ENCODE measurements at regions not wholly inside any gene's neighbourhood (a gene's known extent, or its start where the extent isn't known, plus 50 kb on each side); places are given as distances from the start of the nearest gene placed in this dataset.

GRCh38 chr17:36697903-36698530 is 96.6 kb downstream of the MRM1 start:
- intact Hi-C loops (cut with DNase I), result loop anchor here in 1 of 10 donors (5.0 kb wide), 1 partner anchor 39 kb away; no protein-coding TSS in a partner anchor
- no peak for DNase-seq
- Histone ChIP-seq H3K36me3 (no peaks in the 10 kb centered on the region), H3K4me1 (no peaks in the 10 kb centered on the region), H3K9me3 (no peaks in the 10 kb centered on the region), H3K4me3 (no peak overlapping the region), H3K27me3 (peaks cover 0 to 68% (median 14%) of the 10 kb centered on the region in 9 donors), H3K27ac (no peak overlapping the region)
- TF ChIP-seq POLR2A (IDR thresholded peaks at IDR 0.05), result no peak
- no peak for TF ChIP-seq CTCF (IDR thresholded peaks at IDR 0.05)
- ATAC-seq, result no peak
- 29 to 34% (median 32%) methylated on average over 16 of the region's 16 CpGs for WGBS, 4 donors

- ATAC-seq, result no peak
- peaks cover 0 to 5% (median 0%) of the 10 kb centered on the region in 12 donors for H3K4me1 ChIP-seq
- DNase-seq, result no peak
- no peak for TF ChIP-seq CTCF (IDR thresholded peaks at IDR 0.05)
- no peak for TF ChIP-seq POLR2A (IDR thresholded peaks at IDR 0.05)
- H3K36me3 ChIP-seq, result no peaks in the 10 kb centered on the region
- intact Hi-C loops (cut with DNase I), result no loop called here
- H3K27ac ChIP-seq, result no peak overlapping the region
- 74 to 82% (median 78%) methylated on average over 13 of the region's 13 CpGs for WGBS, 4 donors
- peaks cover 5 to 90% (median 32%) of the 10 kb centered on the region in 9 donors for H3K27me3 ChIP-seq
- no peaks in the 10 kb centered on the region for H3K9me3 ChIP-seq
- no peak overlapping the region for H3K4me3 ChIP-seq
Observed at GRCh38 chr17:36701429-36702099, 100.2 kb downstream of the MRM1 start.

GRCh38 chr17:36702636-36703035 is 101.3 kb downstream of the MRM1 start:
- no peak for TF ChIP-seq POLR2A (IDR thresholded peaks at IDR 0.05)
- no peak for TF ChIP-seq CTCF (IDR thresholded peaks at IDR 0.05)
- Histone ChIP-seq H3K9me3 (no peaks in the 10 kb centered on the region), H3K27me3 (peaks cover 0 to 83% (median 32%) of the 10 kb centered on the region in 9 donors), H3K27ac (no peak overlapping the region), H3K4me3 (no peak overlapping the region), H3K36me3 (no peaks in the 10 kb centered on the region), H3K4me1 (peaks cover 0 to 5% (median 0%) of the 10 kb centered on the region in 12 donors)
- DNase-seq, result no peak
- ATAC-seq, result no peak
- 0 to 50% (median 25%) methylated on average over 1 of the region's 1 CpG for WGBS, 4 donors
- intact Hi-C loops (cut with DNase I), result no loop called here

- H3K4me1 ChIP-seq, result peaks cover 0 to 5% (median 0%) of the 10 kb centered on the region in 12 donors
- DNase-seq (peak in 4 of 5 donors; percentile 22 to 77 (median 34)), ATAC-seq (peak in 3 of 4 donors; percentile 37 to 59 (median 45))
- no peaks in the 10 kb centered on the region for H3K9me3 ChIP-seq
- WGBS, 4 donors, result 0 to 10% (median 2%) methylated on average over 8 to 36 of the region's 36 CpGs
- TF ChIP-seq POLR2A (IDR thresholded peaks at IDR 0.05) (no peak), CTCF (IDR thresholded peaks at IDR 0.05) (no peak)
- H3K36me3 ChIP-seq, result no peaks in the 10 kb centered on the region
- intact Hi-C loops (cut with DNase I), result no loop called here
- no peak overlapping the region for H3K4me3 ChIP-seq
- H3K27ac ChIP-seq, result no peak overlapping the region
- peaks cover 0 to 72% (median 31%) of the 10 kb centered on the region in 9 donors for H3K27me3 ChIP-seq
Observed at GRCh38 chr17:36703860-36704266, 102.5 kb downstream of the MRM1 start.
